ENCODE measurements at regions not wholly inside any gene's neighbourhood (a gene's known extent, or its start where the extent isn't known, plus 50 kb on each side); places are given as distances from the start of the nearest gene placed in this dataset.

DNA sequence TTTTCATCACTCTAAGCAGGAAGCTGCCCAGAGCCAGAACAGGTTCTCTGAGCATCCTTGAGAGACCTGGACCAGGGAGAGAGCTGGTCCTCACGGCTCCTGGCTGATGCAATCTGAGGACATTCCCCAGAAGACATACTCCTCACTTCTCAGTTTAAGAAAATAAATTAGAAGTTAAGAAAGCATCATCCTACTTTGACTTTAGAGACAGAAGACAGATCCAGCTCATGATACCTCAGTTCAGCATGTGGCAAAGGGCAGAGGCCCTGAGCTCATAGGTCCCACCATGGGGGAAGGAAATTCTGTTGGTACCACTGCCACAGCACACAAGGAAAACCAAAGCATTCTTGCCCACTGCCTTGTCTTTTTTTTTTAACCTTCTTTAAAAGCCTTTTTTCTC is 378.1 kb upstream of the JARID2 start:
- Mint-ChIP-seq H3K9me3 (ENCODE audit: unreplicated experiment) (no peaks in the 10 kb centered on the region), H3K4me1 (ENCODE audit: low read depth, unreplicated experiment) (peaks cover 17% of the 10 kb centered on the region), H3K4me3 (ENCODE audit: unreplicated experiment) (no peak overlapping the region), H3K36me3 (ENCODE audit: unreplicated experiment) (no peaks in the 10 kb centered on the region), H3K27me3 (ENCODE audit: unreplicated experiment) (peaks cover 2% of the 10 kb centered on the region), H3K27ac (ENCODE audit: unreplicated experiment) (no peak overlapping the region)
- no peak for DNase-seq
- TF ChIP-seq, protein P1, sequence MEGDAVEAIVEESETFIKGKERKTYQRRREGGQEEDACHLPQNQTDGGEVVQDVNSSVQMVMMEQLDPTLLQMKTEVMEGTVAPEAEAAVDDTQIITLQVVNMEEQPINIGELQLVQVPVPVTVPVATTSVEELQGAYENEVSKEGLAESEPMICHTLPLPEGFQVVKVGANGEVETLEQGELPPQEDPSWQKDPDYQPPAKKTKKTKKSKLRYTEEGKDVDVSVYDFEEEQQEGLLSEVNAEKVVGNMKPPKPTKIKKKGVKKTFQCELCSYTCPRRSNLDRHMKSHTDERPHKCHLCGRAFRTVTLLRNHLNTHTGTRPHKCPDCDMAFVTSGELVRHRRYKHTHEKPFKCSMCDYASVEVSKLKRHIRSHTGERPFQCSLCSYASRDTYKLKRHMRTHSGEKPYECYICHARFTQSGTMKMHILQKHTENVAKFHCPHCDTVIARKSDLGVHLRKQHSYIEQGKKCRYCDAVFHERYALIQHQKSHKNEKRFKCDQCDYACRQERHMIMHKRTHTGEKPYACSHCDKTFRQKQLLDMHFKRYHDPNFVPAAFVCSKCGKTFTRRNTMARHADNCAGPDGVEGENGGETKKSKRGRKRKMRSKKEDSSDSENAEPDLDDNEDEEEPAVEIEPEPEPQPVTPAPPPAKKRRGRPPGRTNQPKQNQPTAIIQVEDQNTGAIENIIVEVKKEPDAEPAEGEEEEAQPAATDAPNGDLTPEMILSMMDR (IDR thresholded peaks at IDR 0.05; ENCODE audit: partially characterized antibody, unreplicated experiment) = no peak

DNA sequence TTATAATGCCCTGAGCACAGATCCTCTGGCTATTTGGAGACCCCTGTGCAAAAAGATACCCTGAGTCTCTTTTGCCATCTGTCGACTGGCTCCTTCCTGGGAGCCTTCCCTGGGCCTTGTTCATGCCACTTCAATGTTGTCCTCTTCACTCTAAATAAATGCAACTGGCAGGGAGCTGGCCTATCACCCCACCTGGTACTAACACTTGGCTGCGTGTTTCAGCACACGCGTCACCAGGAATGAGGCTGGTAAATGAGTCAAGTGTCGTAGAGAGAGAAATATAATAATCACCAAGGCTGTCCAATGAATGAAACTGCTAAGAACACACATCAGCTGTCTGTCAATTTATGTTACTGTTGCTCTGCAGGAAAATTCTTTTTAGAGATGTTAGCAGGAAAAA is 374.6 kb upstream of the JARID2 start:
- no peak for DNase-seq
- no peak overlapping the region for H3K27ac Mint-ChIP-seq (ENCODE audit: unreplicated experiment)
- H3K27me3 Mint-ChIP-seq (ENCODE audit: unreplicated experiment) = no peaks in the 10 kb centered on the region
- no peaks in the 10 kb centered on the region for H3K36me3 Mint-ChIP-seq (ENCODE audit: unreplicated experiment)
- H3K9me3 Mint-ChIP-seq (ENCODE audit: unreplicated experiment) = peaks cover 1% of the 10 kb centered on the region
- no peak overlapping the region for H3K4me3 Mint-ChIP-seq (ENCODE audit: unreplicated experiment)
- TF ChIP-seq, protein P1 (IDR thresholded peaks at IDR 0.05; ENCODE audit: partially characterized antibody, unreplicated experiment) = no peak
- peaks cover 7% of the 10 kb centered on the region for H3K4me1 Mint-ChIP-seq (ENCODE audit: low read depth, unreplicated experiment)

DNA sequence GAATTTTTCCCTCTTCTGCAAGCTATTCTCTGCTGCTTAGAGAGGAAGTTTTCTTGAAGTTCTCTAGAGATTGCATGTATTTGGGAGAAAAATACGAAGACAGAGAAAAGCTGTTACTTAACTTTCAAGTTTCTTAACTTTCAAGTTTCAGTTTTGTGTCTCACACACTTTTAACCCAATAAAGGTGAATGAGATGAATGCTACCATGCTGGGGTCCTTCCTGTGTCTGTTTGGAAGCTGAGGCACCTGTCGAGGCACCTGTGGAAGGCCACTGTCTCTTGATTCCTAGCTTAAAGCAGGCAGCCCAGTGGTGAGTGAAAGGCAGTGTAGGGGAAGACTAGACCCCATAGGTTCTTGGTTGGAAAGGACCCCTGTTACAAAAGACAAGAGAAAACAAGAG is 372.8 kb upstream of the JARID2 start:
- Mint-ChIP-seq H3K4me1 (ENCODE audit: low read depth, unreplicated experiment) (peaks cover 8% of the 10 kb centered on the region), H3K4me3 (ENCODE audit: unreplicated experiment) (no peak overlapping the region), H3K27ac (ENCODE audit: unreplicated experiment) (no peak overlapping the region), H3K9me3 (ENCODE audit: unreplicated experiment) (peaks cover 2% of the 10 kb centered on the region), H3K36me3 (ENCODE audit: unreplicated experiment) (no peaks in the 10 kb centered on the region), H3K27me3 (ENCODE audit: unreplicated experiment) (no peaks in the 10 kb centered on the region)
- TF ChIP-seq, protein P1 (IDR thresholded peaks at IDR 0.05; ENCODE audit: partially characterized antibody, unreplicated experiment) = no peak
- no peak for DNase-seq

DNA sequence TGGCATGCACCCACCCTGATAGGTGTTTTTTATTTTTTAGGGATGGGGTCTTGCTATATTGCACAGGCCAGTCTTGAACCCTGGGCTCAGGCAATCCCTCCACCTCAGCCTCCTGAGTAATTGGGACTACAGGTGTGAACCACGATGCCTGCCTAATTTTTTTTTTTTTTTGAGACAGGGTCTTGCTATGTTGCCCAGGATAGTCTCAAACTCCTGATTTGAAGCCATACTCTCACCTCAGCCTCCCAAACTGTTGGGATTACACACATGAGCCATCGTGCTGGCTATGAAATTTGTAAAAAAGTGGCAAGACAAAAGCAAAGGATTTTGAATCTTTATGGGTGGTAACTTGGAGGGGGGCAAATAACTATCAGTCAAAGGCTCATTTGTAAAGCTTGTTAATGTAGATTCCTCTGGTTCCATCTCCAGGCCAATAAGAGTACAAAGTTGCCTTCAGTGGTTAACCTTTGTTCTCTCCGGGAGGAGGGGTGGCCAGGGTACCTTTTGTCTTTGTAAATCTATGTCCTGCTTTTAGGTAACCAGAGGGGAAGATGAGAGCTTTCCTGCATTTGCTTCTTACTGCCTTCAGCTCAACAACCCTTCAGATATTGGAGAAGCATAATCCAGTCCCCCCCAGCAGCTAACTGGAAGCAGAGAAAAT is 372.0 kb upstream of the JARID2 start:
- peaks cover 2% of the 10 kb centered on the region for H3K9me3 Mint-ChIP-seq (ENCODE audit: unreplicated experiment)
- H3K4me3 Mint-ChIP-seq (ENCODE audit: unreplicated experiment) = no peak overlapping the region
- TF ChIP-seq, protein P1 (IDR thresholded peaks at IDR 0.05; ENCODE audit: partially characterized antibody, unreplicated experiment) = no peak
- H3K36me3 Mint-ChIP-seq (ENCODE audit: unreplicated experiment) = no peaks in the 10 kb centered on the region
- no peak overlapping the region for H3K27ac Mint-ChIP-seq (ENCODE audit: unreplicated experiment)
- H3K27me3 Mint-ChIP-seq (ENCODE audit: unreplicated experiment) = peaks cover 3% of the 10 kb centered on the region
- no peak for DNase-seq
- H3K4me1 Mint-ChIP-seq (ENCODE audit: low read depth, unreplicated experiment) = peaks cover 8% of the 10 kb centered on the region

DNA sequence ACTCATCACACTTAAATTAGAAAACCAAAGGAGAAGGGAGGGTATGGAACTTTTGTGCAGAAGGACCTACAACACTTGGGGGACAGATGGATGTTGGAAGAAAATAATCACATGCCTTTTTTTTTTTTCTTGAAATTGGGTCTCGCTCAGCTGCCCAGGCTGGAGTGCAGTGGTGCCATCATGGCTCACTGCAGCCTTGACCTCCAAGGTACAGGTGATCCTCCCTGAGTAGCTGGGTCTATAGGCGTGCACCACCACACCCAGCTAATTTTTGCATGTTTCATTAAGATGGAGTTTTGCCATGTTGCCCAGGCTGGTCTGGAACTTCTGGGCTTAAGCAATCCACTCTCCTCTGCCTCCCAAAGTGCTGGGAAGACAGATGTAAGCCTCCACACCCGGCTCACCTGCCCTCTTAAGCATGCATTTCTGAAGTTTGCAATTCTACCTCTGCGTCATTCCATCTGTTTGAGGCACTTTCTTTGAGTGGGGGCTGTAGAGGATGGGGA is 370.8 kb upstream of the JARID2 start:
- no peak overlapping the region for H3K4me3 Mint-ChIP-seq (ENCODE audit: unreplicated experiment)
- TF ChIP-seq, protein P1 (IDR thresholded peaks at IDR 0.05; ENCODE audit: partially characterized antibody, unreplicated experiment) = no peak
- H3K36me3 Mint-ChIP-seq (ENCODE audit: unreplicated experiment) = no peaks in the 10 kb centered on the region
- H3K27ac Mint-ChIP-seq (ENCODE audit: unreplicated experiment) = no peak overlapping the region
- H3K4me1 Mint-ChIP-seq (ENCODE audit: low read depth, unreplicated experiment) = peaks cover 8% of the 10 kb centered on the region
- peaks cover 3% of the 10 kb centered on the region for H3K27me3 Mint-ChIP-seq (ENCODE audit: unreplicated experiment)
- peaks cover 2% of the 10 kb centered on the region for H3K9me3 Mint-ChIP-seq (ENCODE audit: unreplicated experiment)
- no peak for DNase-seq

Measured in glutamatergic neuron (in vitro differentiated cells).